GM10266 (cell line): ENCODE measurements at regions not wholly inside any gene's neighbourhood (a gene's known extent, or its start where the extent isn't known, plus 50 kb on each side); places are given as distances from the start of the nearest gene placed in this dataset.

Experiments
- DNase-seq: peaks from one replicate; pipeline ENCODE4 v3.0.0; 2012; ENCODE audit errors: extremely low spot score
- CTCF ChIP-seq: IDR thresholded peaks from 2 replicates; pipeline ENCODE4 v1.5.1; 2012; ENCODE audit warnings: mild to moderate bottlenecking, low read depth; ENCODE audit not compliant: control insufficient read depth, insufficient read depth; ENCODE audit errors: missing control alignments

- TF ChIP-seq CTCF, result no peak
- no peak for DNase-seq
These were observed 135.3 kb upstream of the ITGB1 start for GRCh38 chr10:33093362-33093761.

- TF ChIP-seq CTCF, result no peak
- no peak for DNase-seq
These were observed 134.6 kb upstream of the ITGB1 start for GRCh38 chr10:33092596-33092995.

- no peak for DNase-seq
- TF ChIP-seq CTCF, result no peak
These were observed 133.2 kb upstream of the ITGB1 start for GRCh38 chr10:33091201-33091600.

GRCh38 chr10:33088990-33089389 is 131.0 kb upstream of the ITGB1 start:
- TF ChIP-seq CTCF, result no peak
- DNase-seq, result no peak

- no peak for TF ChIP-seq CTCF
- DNase-seq, result no peak
These were observed 129.9 kb upstream of the ITGB1 start for GRCh38 chr10:33087922-33088321.

- no peak for TF ChIP-seq CTCF
- no peak for DNase-seq
These were observed 129.1 kb upstream of the ITGB1 start for GRCh38 chr10:33087152-33087551.

- no peak for DNase-seq
- TF ChIP-seq CTCF, result no peak
These were observed 128.1 kb upstream of the ITGB1 start for GRCh38 chr10:33086100-33086499.
